NCI-H2171 (cell line): ENCODE measurements at regions not wholly inside any gene's neighbourhood (a gene's known extent, or its start where the extent isn't known, plus 50 kb on each side); places are given as distances from the start of the nearest gene placed in this dataset.
"Not testable (repeated sequence)": the region's sequence is repeated elsewhere in the genome, so short reads cannot be mapped to it uniquely, and the experiment has no call there.

Source experiments
- DNase-seq: peaks from one replicate; lab custom pipeline; 2025; lab: John Stamatoyannopoulos, UW

DNA sequence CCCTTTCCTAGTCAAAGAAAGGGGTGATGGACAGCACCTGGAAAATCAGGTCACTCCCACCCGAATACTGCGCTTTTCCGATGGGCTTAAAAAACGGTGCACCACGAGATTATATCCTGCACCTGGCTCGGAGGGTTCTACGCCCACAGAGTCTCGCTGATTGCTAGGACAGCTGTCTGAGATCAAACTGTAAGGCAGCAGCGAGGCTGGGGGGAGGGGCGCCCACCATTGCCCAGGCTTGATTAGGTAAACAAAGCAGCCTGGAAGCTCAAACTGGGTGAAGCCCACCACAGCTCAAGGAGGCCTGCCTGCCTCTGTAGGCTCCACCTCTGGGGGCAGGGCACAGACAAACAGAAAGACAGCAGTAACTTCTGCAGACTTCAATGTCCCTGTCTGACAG lies 783.4 kb downstream of the NSUN3 start:
- DNase-seq, result not testable (repeated sequence)

DNA sequence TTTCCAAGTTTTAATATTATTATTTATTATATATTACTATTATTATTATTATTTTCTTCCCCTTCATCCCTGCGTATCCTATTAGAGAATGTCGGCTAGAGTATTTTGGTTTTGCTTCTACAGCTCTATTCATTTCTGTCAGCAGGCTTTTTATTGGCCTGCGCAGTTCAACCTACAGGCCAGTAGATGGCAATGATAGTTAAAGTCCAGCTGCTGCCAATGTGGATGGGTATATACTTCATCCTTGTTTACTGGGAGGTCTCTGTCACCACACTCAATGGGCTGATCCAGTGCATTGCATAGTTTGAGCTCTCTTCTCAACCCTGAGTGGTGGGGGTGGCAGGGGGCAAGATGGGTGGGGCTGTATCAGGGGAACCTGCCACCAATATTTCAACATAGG lies 799.8 kb downstream of the NSUN3 start:
- DNase-seq, result peak; percentile 42

DNA sequence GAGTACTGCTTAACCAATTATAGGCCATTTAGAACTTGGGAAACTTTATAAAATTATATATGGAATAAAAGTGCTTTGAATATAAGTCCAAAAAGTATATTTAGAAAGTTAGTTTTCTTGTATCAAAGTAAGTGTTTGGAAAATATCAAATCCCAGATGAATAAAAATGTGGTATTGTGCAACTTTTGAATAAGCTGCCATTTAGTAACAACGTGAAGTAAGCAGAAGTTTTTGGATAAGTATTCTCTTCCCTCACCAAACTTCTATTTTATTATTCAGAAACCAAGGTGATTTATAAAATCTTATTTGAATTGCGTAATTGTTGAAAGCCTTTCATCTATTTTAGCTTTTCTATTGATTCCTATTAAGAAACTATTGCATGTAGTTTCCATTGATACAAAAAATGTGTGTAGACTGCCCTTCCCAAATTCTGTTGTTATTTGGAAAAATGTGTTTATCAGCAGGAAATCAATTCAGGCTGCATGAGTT lies 806.2 kb downstream of the NSUN3 start:
- no peak for DNase-seq

DNA sequence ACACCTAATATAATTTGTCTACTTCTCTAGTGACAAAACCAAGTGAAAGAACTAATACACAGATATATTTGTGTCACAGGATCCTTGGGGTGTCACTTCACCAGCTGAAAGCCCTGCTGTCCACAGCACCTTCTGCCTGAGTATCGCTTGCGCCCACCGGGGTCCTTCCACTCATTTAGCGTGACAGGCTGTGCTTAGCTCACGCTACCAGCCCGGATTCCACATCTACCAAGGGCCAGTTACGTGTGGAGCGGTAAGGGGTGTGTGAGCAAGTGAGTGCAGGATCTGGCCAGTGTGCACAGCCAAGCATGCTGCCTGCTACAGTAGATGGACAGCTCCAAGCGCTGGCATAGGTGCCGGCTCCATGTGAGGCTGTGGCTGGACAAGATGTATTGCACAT lies 810.9 kb downstream of the NSUN3 start:
- DNase-seq, result no peak

DNA sequence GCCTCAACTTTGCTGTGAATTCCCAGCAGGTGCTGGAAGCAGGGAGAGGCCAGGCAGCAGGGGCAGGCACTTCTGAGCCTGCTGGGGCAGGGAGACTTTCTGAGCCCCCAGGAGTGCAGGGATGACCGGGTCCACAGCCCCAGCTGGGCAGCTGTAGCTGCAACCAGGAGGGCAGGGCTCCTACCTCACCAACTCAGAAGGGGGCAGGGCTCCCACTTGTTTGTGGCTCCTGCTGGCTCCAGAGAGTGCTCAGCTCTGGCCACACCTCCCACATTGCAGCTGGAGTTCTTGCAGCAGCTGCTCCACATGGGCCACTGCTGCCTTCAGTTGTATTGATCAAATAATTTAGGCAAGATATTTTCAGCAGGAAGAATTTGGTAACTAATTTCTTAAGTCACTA lies 812.3 kb downstream of the NSUN3 start:
- no peak for DNase-seq

DNA sequence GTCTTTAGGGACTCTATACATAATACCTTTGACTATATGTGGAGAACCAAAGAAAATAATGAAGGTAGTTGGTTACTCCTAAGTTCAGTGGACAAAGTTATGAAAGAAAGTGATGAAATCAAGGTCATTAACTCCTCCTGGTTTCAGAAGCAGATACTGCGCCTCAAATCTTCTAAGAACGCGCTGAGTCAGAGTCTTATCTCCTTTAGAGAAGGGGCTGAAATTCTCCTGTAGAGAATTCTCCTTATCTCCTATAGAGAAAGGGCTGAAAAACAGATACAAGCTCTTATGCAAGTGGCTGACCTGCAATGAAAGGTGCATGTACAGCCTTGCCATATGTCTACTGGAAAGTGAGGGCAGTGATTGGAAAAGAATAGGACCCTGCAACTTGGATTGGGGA lies 824.2 kb downstream of the NSUN3 start:
- DNase-seq, result no peak

DNA sequence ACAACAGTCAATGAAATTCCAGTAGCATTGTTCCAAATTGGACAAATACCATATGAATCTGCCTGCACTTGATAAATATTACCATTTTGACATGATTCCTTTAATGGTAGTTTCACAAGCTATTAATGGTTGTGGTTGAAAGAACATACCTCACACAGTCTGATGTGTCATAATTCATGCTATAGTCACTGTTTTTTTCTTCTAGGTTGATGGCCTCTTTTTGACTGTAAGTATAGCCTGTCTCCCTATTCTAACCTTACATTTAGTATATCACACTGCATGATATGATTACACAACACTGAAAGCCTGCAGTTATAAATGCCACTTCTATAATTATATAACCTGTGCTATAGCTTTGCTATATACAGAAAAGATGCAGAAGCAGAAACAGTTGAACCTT lies 834.1 kb downstream of the NSUN3 start:
- no peak for DNase-seq

DNA sequence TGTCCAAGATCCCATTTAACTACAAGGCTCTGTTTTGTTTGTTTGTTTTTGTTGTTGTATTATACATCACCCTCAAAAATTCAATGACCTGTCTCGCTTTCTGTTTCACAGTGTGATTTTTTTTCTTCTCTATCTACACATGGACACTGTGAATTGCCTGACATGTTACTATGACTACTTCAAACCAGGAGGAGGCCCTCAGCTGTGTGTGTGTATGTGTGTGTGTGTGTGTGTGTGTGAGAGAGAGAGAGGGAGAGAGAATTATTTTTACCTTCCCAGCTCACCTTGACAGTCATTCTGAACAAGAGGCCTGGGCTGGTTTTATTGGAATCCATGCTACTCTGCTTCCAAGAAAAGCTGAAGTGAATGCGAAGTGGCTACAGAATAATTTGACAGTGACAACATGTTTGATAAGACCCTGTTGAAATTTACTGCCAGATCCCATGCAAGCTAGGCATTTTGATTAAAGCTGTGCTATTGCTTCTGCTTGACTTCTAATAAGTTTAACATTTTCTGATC lies 841.4 kb downstream of the NSUN3 start:
- DNase-seq, result no peak

DNA sequence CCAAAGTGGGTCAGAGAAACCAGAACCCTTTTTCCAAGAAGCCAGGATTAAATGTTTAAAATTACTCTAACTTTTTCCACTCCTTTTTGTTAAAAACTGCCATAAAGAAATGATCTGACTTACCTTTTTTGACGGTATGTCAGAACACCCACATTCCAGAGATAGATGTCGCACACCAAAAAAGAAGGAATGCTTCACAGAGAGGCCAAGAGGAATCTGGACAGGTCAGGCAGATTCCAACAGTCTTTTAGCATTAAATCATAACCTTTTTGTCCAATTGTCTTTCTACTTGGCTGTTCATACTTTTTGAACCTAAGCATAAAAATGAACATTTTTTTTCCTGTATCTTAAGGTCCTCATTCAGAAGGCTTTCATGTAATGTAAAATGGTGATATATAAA lies 846.9 kb downstream of the NSUN3 start:
- no peak for DNase-seq

DNA sequence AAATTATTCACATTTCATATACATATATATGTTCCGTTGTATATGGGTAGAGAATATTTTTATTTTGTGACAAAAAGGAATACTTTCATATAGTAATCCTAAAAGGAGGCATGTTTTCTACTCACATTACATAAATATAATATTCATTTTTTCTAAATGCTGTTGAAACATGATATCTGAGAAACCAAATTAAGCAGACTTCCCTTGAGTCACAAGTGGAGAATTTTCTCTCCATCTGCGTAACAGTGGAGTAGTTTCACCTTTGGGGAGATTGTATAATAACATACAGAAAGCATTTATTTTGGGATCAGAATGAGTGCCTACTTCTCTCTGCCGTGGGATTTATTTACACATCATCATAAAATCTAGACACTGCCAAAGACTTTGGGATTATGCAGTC lies 849.8 kb downstream of the NSUN3 start:
- DNase-seq, result peak; percentile 76

DNA sequence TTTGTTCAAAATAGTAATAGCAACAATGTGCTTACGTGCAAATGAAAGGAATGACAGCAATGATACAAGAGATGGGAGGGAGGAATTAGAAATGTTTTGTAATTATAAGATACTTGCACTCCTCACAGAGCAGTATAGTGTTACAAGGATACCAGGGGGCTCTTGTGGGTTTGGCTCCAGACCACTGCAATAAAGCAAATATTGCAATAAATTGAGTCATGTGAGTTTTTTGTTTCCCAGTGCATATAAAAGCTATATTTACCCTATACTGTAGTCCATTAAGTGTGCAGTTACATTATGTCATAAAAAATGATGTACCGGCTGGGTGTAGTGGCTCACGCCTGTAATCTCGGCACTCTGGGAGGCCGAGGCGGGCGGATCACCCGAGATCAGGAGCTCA lies 864.3 kb downstream of the NSUN3 start:
- no peak for DNase-seq

DNA sequence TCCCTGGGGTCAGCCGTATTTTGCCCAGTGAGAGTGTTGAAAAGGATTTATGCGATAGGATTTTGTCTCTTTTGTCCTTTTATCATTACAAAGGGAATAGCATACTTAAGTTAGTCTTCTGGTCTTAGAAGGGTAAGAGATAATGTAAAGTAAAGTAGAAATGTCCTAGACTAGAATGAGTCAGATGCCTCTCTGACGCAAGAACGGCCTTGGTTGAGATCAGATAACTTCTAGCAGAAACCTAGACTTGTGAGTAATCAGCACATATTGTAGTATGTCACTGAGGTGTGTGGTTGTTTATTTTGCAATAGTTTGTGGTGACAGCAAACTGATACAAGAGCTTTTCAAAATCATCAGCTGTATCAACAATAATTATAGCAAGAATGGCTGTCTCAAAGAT lies 866.1 kb downstream of the NSUN3 start:
- DNase-seq, result no peak

DNA sequence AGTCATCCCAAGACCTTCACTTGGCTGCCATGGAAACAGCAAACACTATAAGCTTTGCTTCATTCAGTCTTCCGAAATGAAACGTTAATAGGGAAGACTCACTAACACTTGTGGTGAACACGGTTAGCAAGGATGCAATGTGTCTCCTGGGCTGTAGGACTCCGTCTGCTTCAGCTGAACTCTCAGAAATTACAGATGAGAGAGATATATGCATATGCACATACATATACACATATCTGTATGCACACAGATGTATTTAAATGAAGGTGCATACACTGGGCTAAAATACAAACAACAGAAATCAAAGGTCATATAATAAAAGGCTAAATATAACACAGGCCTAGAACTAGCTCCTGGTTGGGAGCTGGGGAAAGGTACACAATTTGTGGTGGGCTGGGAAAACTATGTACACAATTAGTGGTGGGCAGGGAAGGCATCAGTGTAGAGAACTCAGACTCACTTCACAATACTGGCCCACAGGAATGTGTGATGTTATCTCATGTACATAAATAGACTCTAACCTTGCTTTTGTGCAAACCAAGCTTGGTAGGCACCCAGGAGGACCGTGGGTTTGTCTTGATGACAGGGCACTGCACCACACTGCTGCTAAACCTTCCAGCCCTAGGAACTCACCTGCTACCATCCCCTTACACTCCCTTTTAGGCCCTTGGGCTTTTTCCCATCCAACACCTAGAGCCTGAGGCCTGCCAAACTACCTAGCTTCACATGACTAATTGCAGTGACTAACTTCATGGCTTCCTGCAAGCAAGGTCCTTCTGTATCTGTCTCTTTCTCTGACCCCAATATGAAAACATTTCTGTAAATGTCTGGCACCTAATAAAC lies 873.1 kb downstream of the NSUN3 start:
- DNase-seq, result no peak

DNA sequence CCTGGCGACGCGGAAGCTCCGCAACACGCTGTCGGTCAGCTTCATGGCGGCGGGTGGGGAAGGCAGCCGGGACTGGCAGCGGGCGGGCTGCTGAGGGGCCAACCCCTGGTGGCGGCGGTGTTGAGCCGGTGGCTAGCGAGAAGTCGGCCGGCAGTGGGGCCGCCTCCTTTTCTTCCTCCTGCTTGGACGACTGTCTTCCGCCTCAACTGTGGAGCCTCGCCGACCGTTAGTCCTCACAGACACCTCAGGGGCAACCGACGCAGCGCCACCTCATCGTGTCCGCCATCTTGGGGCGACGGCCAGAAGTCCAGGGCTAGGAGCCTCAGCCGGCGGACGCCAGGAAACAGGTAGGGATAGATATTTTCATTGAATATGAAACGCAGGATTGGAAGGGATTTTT lies 875.1 kb downstream of the NSUN3 start:
- no peak for DNase-seq

DNA sequence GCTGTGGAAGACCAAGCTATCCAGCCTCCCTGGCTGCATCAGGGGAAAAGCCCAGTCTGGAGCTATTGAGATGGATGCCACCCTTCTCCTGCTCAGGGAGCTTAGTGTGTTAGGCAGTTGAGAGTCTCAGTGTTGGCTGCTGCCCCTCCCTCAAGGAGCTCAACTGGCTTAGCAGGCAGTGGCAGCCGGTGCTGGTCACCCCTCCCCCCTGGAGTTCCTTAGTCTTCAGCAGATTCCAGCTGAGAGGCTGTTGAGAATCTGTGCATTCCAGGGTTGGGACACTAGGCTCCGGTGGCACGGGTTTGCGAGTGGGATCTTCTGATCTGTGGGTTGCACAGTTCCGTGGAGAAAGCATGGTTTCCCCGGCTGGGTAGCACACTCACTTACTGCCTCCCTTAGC lies 883.8 kb downstream of the NSUN3 start:
- no peak for DNase-seq

DNA sequence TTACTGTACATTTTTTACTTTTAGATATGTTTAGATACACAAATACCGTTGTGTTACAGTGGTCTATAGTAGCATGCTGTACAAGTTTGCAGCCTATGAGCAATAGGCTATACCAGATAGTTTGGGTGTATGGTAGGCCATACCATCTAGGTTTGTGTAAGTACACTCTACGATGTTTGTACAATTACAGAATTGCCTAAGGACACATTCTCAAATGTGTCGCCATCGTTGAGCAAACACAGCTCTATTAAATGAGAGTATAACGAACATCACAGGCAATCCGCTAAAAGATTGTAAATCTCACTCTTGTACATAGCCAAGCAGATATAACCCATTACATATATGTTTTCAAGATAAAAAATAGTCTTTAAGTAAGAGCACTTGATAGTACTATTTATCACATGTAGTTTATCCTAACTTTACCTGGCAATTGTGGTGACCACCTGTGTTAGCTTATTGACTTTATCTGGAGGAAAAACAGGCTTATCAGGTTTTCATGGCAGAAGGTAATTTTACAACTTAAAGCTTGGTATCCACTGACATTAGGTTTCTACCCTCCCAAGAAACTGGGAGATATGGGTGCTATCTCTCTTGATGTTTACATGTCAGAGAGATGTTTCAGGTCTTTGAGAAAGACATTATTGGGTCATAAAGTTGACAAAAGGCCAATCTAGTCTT lies 898.7 kb downstream of the NSUN3 start:
- DNase-seq, result no peak

DNA sequence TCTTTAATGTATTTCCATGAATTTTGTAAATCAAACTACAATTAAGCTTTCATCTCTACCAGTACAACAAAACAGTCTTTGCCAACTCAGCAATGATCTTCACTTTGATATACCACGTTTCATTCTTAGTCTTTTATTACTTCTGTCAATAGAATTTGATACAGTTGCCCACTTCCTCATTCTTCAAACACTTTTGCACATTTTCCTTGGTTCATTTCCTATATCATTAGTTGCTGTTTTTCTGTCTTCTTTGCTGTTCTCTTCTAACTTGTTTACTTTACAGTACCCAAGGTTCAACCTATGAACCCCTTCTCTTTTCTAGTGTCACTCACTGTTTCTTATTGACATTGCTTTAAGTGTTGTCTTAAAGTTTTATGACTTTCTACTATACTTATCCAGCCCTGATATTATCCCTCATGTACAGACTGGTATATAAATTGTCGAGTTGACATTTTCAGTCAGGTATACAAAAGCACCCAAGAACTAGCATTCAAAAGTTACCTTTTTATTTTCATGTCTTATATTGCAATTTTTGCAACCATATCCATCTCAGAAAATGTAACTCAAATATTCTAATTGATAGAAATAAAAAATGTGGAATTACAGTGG lies 903.1 kb downstream of the NSUN3 start:
- DNase-seq, result no peak

DNA sequence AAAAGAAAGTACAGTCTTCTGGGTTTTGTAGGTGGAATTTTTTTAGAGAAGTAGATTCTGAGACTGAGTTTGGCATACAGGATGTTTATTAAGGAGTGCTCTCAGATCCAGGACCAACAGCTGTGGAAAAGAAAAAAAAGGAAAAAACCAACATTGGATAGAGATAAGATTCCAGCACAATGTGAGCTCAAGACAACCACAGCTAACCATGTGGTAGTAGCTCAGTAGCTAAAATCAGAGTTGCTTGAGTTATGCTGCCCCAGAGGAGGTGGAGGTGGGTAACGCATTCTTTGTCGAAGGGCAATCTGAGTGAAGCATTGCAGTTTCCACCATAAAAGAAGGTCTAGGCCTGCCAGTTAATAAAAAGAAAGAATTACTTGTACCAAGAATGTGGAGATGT lies 904.3 kb downstream of the NSUN3 start:
- no peak for DNase-seq

DNA sequence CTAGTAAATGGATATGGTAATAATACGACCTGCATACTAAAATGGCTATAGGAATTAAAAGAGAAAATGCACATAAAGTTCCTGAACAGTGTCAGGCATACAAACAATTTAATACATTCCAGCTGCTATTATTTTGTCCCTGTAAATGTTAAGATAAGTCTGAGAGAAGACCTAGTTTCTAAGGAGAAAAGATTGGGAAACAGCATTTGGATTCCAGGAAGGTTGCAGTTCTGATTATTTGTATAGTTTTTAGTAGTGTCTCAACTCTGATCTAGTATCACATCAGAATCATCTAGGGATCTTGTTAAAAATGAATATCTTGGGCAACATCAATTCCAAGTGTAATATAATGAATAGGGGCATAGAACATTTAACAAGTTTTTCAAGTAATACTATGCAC lies 905.7 kb downstream of the NSUN3 start:
- no peak for DNase-seq

DNA sequence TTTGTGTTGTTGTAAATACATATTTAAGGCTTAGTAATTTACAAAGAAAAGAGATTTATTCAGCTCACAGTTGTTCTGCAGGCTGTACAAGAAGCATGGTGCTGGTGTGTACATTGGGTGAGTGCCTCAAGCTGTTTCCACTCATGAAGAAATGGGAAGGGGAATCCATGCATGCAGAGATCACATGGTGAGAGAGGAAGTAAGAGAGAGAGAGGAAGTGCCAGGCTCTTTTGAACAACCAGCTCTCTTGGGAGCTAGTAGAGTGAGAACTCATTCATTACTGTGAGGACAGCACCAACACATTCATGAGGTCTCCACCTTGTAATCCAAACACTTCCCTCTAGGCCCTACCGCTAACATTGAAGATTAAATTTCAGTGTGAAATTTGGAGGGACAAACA lies 909.2 kb downstream of the NSUN3 start:
- DNase-seq, result no peak

DNA sequence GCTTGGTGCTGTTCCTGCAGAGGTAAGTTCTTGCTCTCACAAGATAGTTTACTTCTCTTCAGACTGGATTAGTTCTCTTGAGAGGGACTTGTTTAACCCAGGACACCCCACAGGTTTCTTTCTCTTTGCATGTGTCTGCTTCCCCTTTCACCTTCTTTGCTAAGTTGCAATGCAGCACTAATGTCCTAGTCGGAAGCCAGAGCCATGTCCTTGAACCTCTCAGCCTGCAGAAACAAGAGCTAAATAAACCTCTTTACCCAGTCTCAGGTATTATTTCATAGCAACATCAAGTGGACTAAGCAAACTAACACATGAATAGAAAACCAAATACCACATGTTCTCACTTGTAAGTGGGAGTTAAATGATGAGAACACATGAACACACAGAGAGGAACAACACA lies 915.2 kb downstream of the NSUN3 start:
- DNase-seq, result no peak

DNA sequence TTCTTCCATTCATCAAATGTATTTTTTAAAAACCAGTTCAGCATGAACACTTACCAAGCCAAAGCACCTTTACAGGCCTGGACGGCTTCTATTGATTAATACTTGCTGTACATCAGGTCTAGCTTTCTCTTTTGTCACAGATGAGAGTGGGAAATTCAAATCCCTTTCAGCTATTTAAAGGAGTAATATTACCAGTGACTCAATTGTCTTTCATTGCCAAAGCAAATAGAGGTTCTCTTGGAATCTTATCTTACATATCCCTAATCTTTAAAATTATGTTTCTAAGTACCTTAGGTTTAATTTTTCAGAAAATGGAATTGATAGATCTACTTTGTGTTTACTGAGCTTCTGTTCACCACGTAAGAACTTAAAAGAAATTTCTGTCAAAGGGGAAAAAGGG lies 922.9 kb downstream of the NSUN3 start:
- no peak for DNase-seq
